Left renal cortex interstitium (tissue), 4 donors: ENCODE measurements at regions not wholly inside any gene's neighbourhood (a gene's known extent, or its start where the extent isn't known, plus 50 kb on each side); places are given as distances from the start of the nearest gene placed in this dataset.
"Not testable (repeated sequence)": the region's sequence is repeated elsewhere in the genome, so short reads cannot be mapped to it uniquely, and the experiment has no call there.

Source experiments
- DNase-seq, 4 donors: peaks; one replicate each; pipeline ENCODE4 v3.0.0-alpha.2; 2013; ENCODE audit warnings: low read depth in 4 of 4, low spot score in 2 of 4, missing footprints in 1 of 4

DNA sequence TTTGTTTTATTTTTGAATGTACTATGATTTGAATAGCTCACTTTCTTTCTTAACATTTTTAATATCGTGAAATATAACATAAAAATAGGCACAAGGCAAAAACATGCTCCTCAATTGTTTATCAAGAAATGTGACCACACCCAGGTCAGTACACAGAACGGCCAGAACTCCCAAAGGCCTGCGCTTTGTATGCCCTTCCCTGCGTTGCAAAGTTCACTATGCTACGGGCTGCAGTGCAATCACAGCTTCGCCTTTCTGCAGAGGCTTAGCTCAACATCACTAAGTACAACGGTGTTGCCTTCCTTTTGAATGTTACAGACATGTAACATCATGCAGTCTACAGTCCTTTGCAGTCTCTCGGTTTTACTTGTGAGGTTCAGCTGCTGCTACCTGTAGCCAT, 333.4 kb downstream of the THBS2 start:
- DNase-seq: no peak

DNA sequence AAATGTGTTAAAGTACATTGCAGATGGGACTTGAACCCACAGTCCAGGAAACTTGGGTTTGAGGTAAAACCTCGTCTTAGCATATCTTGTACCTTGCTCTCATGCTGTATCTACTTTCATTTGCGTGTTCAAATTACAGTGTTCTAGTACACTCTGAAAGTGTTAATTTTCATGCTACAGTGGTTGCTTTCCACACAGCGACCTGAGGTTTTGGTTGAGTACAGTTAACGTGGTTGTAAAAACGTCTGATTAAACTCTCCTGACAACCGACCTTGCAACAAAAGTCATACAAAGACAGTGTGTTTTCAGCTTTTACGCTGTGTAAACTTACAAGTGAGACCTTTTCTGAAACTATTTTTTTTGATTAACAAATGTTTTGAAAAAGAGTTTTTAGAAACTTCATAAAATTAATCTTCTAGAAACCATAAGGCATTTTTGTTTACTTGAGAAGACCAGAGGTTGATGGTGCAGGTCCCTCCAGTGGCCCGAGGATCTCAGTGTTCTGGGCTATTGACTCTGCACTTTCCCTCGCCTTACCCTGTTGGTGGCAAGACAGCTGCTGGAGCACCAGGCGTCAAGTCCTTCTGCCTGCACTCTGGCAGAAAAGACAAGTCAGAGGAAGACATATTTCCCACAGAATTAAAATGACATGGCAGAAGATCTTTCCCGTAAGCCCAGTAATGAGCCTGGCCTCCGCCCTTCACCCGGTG, 334.0 kb downstream of the THBS2 start:
- DNase-seq: peak in 1 of 4 donors; percentile 26

DNA sequence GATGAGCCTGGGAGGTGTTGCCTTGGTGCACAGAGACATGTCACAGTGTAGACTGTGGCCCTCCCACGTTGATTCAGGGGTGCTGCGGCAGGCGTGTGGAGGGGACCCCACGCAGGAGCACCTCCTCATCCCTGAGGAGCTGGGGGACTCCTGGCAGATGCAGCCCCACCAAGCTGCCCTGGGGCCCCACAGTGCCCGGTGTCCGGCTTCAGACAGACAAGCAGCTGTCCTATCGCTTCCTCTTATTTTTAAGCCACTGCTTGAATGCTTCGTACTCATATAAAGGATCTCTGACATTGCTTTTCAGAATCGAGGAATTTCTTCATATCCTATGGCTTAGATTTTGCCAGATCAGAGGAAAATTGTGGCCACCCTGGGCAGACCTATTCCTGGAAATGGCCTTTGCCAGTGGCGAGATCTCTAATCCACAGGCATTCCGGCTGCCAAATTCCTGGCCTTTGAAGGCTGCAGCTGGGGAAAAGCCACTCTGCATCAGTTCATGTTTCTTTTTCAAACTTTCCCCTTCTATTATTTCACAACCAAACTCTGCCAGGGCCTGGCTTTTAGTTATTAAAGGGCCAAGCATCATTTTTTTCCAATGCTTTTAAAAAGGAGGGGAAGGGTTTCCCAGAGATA, 337.0 kb downstream of the THBS2 start:
- no peak for DNase-seq

DNA sequence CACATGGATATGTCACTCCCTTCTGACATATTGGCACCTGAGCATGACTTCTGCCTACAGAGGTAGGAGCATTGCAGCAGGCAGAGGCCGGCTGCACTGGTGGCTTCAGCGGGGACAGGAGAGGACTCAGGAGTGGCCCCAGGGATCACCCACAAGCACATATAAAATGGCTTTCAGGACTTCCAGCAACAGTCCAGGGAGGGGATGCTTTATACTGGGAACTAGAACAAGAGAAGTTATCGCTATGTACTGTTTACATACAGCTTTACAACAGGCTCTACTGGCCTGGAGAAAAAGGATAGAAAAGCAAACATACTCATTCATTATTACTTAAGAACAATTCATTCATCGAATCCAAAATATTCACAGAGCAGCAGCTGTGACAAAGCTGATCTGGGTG, 337.8 kb downstream of the THBS2 start:
- no peak for DNase-seq

DNA sequence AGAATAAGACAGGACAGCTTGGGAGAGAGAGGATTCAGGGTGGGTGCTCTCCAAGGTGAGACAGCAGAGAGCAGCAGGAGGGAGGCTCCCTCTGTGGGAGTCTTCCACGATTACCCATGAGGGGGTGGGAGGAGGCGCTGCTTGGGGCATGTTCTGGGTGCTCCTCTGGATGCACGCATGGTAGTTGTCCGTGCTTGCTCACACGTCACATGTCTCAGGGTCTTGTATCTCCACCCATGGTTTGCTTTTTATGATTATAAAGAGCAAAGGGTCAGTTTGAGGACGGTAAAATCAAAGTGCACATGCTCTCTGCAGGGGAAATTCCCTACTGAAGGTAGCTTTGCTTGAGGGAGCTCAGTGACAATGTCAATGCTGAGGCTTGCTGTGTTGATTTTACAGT, 338.4 kb downstream of the THBS2 start:
- DNase-seq: no peak

DNA sequence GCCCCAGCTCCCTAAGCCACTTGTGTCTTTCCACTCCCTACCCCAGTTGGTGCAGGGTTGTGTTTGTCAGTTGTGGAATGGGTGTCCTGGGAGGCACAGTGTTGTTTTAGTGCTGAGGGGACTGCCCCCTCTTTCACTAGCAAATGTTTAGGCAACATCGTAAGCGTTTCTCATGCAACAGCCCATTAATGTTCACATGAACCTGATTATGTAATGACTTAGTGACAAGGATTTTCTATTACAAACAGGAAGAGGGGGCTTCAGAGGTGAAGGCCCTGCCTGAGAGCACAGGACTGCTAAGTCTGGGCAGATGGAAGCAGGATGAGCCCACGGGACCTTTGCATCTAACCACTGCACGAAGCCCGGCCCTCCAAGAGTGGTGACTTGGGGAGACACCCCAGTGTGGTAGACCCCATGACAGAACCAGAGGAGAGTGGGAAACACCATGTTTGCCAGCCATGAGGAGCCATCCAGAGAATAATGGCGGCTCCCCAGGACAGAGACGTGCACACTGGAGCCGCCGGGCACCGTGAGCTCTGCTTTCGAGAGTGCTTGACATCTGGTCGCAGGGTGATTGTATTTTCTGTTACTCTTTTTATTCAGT, 339.7 kb downstream of the THBS2 start:
- DNase-seq: no peak

DNA sequence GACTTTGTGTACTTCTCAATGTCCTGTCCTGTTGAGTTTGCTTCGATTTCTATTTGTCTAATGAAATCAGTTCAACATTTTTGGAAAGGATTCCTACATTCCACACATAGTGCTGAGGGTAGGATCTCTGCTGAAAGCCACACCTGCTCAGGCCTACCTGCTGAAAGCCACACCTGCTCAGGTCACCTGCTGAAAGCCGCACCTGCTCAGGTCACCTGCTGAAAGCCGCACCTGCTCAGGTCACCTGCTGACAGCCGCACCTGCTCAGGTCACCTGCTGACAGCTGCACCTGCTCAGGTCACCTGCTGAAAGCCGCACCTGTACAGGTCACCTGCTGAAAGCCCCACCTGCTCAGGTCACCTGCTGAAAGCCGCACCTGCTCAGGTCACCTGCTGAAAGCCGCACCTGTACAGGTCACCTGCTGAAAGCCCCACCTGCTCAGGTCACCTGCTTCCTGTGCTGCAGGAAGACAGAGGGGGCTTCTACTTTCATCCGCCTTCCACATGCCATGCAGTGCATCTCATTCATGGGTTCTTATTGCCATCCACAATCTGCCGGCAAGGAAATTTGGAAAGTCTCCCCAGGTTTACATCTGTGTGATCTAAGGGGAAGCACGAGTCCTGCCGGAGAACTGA, 340.3 kb downstream of the THBS2 start:
- DNase-seq: not testable (repeated sequence)

DNA sequence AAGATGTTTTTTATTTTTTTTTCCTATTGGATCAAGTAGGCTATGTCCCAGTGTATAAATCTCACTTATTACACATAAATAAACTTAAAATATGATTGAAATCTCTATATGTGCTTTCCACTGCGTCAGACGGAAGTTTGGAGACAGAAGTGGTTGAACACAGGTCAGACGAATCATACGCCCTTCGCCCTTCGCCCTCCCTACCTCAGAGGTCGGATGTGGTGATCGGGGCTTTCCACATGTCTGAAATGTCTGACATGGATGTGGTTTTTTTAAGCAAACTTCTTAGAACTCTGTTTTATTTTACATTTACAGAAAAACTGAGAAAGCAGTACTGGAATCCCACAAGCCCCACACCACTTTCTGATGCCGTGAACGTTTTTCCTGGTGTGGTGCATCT, 344.4 kb downstream of the THBS2 start:
- DNase-seq: no peak

DNA sequence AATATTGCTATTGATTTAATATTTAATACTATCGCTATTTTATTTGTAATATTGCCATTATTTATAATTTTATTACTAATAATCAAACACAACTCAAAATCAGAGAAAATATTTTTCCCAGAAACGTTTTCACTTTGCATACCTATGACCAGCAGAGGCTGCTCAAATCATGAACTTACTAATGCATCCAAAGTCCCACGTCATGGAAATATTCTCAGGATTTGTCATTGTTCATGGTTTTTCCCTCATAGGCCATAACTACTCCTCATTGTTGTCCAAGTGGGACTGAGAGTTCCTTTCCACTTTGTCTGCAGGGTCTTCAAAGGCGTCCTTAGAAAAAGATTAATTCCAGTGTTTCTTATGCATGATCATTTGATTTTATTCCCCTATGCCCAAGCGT, 344.8 kb downstream of the THBS2 start:
- DNase-seq: no peak

DNA sequence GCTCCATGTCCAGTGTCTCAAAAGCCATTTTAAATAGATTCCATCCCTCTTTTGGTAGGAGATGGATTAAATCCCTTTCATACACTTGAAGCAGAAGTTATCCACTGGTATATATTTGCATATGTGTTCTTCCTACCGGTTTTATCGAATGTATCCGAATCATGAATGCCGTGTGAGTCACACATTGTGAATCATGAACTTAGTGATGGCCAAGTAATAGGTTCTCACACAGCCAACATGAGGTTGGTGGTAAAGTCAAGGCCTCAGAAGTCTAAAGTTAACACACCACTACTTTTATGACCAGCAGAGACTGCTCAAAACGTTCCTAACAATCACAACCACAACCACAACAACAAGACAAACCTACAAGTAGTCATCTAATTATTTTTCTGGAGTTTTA, 345.5 kb downstream of the THBS2 start:
- DNase-seq: no peak

DNA sequence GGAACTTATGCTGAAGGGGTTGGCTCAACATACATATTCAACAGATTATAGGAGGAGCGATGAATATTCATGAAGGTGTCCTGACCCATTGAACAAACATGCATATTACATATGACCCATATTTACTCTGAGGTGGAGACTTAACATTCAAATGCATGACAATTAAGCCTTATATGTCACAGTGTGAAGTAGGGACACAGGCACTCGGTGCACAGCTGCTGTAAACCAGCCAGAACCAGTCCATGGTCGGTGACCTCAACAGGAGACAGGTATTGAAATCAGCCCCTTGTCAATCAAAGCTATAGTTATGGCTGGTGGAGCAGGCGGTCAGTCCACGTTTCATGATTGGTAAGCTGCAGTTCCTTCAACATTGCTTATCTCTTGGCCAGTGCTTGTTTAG, 347.3 kb downstream of the THBS2 start:
- DNase-seq: no peak

DNA sequence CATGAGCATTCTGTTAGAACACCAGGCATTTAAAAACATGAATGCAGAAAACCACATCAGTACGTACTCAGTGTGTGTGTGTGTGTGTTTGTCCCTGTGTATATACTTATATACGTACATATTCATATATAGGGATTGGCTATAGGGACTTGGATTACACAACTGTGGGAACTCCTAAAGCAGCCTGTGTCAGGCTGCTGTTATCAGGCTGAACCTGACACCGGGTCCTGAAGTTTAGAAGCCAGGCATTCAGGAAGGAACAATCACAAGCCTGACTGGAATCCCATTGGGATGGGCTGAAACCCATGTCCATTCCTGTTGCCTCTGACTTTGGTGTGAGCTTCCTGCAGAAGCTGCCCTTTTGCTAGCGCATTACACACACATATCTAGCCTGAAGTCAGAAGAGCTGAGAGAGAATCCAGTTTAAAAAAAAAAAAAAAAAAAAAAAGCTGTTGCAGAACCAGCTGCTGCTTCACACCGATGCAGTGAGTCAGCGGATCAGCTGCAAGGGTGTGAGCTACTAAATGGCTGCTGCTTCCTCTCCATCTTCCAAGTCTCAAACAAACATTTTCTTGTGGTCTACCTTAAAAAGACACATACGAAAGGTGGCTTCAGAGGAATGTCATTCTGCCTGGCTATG, 348.1 kb downstream of the THBS2 start:
- no peak for DNase-seq

DNA sequence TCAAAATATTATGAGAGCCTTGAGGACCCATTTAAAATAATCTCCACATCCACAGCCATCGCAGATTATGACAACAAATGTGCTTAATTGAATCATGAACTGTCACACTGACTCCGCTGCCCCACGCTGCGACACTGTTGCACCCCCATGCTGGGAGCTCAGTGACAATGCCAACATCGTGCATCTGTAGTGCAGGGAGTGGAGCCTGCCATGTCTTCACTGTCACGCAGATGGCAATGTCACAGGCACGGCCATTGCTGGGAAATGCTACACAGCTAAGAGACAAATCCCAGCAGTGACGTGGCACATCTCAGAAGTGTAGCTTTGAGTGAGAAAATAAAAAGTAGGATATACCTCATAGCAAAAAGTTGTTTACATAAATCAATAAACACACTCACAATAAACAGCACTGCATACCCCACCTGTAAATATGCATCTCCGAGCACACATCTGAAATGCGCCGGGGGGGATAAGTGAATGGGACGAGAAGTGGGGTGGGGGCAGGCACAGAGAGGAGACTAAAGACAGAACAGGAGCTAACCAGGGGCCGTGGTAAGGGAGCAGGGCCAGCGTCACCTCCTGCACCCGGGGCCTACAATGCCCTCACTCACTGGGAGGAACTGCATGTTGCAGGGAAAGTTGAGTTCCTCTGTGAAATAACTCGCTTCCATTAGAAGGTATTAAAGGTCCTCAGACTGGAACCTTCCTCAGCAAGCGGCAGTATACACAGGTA, 349.9 kb downstream of the THBS2 start:
- no peak for DNase-seq

DNA sequence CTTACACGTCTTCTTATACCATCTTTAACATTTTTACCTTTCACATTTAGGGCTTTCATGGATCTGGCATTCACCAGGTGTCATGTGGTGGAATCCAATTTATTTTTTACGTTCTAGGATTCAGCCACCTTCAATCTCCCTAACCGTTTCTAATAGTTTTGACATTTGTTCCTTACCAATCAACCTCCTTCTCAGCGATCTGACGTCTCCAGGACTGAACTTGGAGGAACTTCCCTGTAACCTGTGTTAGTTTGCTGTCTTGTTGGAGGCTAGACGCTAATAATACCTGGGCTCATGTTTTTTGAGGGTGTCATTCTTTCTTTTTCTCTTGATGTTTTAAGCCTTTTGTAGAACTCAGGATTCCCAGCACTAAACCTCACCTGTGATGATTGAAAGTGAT, 351.6 kb downstream of the THBS2 start:
- no peak for DNase-seq

DNA sequence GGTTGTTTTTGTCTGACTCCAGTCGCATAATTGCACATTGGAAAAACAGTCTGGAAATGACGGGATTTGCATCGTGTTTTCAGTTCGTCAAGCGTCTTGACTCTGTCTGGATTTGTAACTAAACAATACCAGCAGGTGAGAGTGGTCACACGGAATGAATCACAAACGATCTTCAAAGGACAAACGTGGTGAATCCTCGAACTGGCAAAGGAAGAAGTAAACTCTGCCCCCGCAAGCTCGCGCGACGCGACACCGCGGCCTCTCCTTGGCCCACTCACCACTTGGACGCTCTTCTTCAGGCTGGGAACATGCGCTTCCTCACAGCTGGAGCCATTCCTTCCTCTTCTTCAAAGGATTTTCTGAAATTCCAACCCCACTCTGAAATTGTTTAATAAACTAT, 352.6 kb downstream of the THBS2 start:
- no peak for DNase-seq

DNA sequence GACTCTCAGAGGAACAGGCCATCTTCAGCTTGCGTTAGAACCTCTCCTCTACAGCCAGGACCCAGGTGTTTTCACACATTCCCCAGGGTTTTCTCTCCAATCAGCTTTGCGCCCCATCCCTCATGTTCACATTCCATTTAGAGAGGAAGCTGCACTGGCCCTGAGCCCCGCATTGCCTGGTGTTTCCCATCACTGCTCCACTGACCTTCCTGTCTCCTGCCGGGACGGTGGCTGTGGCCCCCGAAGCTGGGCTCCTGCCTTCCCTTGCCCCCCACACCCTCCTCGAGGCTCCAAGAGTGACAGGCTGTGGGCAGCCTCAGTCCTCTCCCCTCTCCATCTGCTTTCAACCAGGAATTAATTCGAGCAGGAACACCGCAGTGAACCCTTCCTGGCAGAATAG, 357.3 kb downstream of the THBS2 start:
- no peak for DNase-seq

DNA sequence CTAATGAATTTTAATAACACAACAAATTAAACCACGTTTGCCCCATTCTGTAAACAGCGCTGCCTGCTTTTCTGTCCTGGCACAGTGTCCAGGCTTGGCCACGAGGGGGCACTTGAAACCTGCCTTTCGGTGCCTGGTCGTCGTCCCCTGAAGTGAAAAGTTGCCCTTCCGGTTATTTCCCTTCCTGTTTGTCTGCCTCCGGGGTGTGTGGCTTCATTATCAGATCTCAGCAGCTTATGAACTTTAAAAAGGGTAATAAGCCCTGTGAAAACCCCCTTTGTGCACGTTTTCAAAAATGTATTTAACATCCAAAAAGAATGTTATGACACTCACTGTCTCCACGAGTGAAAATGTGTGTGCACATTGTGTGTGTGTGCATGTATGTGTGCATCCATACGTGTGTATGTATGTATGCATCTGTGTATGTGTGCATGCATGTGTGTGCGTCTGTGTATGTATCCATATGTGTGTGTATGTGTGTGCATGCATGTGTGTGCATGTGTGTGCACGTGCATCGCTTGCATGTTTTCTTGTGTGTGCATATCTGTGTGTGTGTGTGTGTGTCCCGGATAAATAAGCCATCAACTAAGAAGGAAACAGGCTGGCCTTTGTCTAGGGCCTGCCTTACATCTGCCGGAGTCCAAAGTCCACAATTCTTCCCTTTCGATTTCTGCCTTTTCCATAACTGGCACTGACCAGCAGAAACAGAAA, 358.4 kb downstream of the THBS2 start:
- peak in 3 of 4 donors; percentile 62 to 75 (median 62) for DNase-seq

DNA sequence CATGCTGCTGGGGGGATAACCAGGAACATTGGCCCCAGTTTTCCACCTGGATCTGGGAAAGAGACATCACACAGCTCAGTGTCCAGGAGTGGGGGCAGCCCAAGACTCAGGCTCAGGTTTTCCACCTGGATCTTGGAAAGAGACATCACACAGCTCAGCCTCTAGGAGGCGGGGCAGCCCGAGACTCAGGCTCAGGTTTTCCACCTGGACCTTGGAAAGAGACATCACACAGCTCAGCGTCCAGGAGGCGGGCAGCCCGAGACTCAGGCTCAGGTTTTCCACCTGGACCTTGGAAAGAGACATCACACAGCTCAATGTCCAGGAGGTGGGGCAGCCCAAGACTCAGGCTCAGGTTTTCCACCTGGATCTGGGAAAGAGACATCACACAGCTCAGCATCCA, 361.6 kb downstream of the THBS2 start:
- no peak for DNase-seq

DNA sequence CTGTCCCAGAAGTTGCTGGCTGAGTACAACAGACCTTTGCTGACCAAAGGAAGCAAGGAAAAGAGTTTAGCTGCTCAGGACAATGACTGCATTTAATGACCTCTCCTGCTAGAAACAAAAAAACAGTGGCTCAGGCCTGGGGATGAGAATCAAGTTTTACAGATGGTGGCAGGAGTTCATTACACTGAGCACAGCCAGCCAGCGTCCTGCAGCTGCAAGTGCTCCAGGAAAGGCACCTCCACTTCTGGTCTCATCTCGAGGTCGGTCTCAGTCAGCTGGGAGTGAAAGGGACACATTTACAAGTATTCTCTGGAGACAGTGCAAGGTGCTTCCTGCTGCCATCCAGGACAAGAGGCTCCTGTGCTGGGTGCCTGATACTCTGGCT, 362.7 kb downstream of the THBS2 start:
- no peak for DNase-seq
